Liver (tissue), 8 donors: ENCODE measurements at regions not wholly inside any gene's neighbourhood (a gene's known extent, or its start where the extent isn't known, plus 50 kb on each side); places are given as distances from the start of the nearest gene placed in this dataset.

Experiments used
- DNase-seq: peaks from one replicate; pipeline ENCODE4 v3.0.0-alpha.2; 2017; ENCODE audit warnings: low spot score
- H3K27ac ChIP-seq, 2 donors: one replicate each; pipeline ENCODE4 v1.7.0; 2013; ENCODE audit warnings: inconsistent platforms in 2 of 2, low read length in 2 of 2, control low read depth in 1 of 2, low read depth in 1 of 2, mild to moderate bottlenecking in 1 of 2
- H3K27me3 ChIP-seq, 4 donors: one replicate each; pipeline versions ENCODE4 v1.6.1 to v1.7.0; 2013; ENCODE audit warnings: low read length in 3 of 4, inconsistent platforms in 1 of 4, mild to moderate bottlenecking in 1 of 4, moderate library complexity in 1 of 4; ENCODE audit not compliant: control insufficient read depth in 4 of 4, insufficient read depth in 4 of 4
- H3K36me3 ChIP-seq, 4 donors: one replicate each; pipeline versions ENCODE4 v1.6.1 to v1.7.0; 2013; ENCODE audit warnings: low read length in 3 of 4, mild to moderate bottlenecking in 3 of 4, low read depth in 1 of 4, moderate library complexity in 1 of 4; ENCODE audit not compliant: control insufficient read depth in 4 of 4, insufficient read depth in 3 of 4
- H3K4me1 ChIP-seq, 4 donors: one replicate each; pipeline versions ENCODE4 v1.6.1 to v1.7.0; 2013; ENCODE audit warnings: low read length in 3 of 4, mild to moderate bottlenecking in 3 of 4, moderate library complexity in 1 of 4; ENCODE audit not compliant: control insufficient read depth in 4 of 4, insufficient read depth in 4 of 4
- H3K4me3 ChIP-seq, 3 donors: one replicate each; pipeline versions ENCODE4 v1.6.1 to v1.7.0; 2013; ENCODE audit warnings: low read length in 3 of 3, control low read depth in 1 of 3, low read depth in 1 of 3, mild to moderate bottlenecking in 1 of 3
- H3K9ac ChIP-seq, 2 donors: one replicate each; pipeline ENCODE4 v1.7.0; 2013; ENCODE audit warnings: low read length in 2 of 2, mild to moderate bottlenecking in 2 of 2, moderate library complexity in 2 of 2, control low read depth in 1 of 2, low read depth in 1 of 2
- H3K9me3 ChIP-seq, 4 donors: one replicate each; pipeline versions ENCODE4 v1.6.1 to v1.7.0; 2013; ENCODE audit warnings: low read length in 3 of 4; ENCODE audit not compliant: control insufficient read depth in 4 of 4
- ATF3 ChIP-seq: IDR thresholded peaks from 2 replicates; pipeline ENCODE4 v1.6.1; 2016; ENCODE audit warnings: antibody characterized with exemption
- CTCF ChIP-seq: fragments of 150-350 bp; IDR thresholded peaks from 2 replicates; pipeline ENCODE4 v1.5.1; 2017; ENCODE audit warnings: improper control_type of control experiment, low read depth, low read length; ENCODE audit not compliant: missing input control
- EGR1 ChIP-seq, 2 donors: IDR thresholded peaks; 2 replicates each; pipeline ENCODE4 v1.6.1; 2016 to 2018; ENCODE audit warnings: antibody characterized with exemption in 2 of 2, low read depth in 2 of 2
- FOXA1 ChIP-seq: IDR thresholded peaks from 2 replicates; pipeline ENCODE4 v1.6.1; 2016; ENCODE audit warnings: antibody characterized with exemption
- FOXA2 ChIP-seq: IDR thresholded peaks from 2 replicates; pipeline ENCODE4 v1.6.1; 2016; ENCODE audit warnings: antibody characterized with exemption
- GABPA ChIP-seq, 2 donors: IDR thresholded peaks in 1 of 2; conservative IDR thresholded peaks in 1 of 2; 2 replicates each; pipeline ENCODE4 v1.6.1; 2016; ENCODE audit warnings: antibody characterized with exemption in 2 of 2, mild to moderate bottlenecking in 1 of 2, moderate library complexity in 1 of 2
- HNF4A ChIP-seq, 2 donors: conservative IDR thresholded peaks; 2 replicates each; pipeline ENCODE4 v1.6.1; 2016; ENCODE audit warnings: antibody characterized with exemption in 2 of 2, mild to moderate bottlenecking in 2 of 2
- HNF4G ChIP-seq: IDR thresholded peaks from 2 replicates; pipeline ENCODE4 v1.6.1; 2016; ENCODE audit warnings: antibody characterized with exemption
- JUND ChIP-seq, 2 donors: IDR thresholded peaks; 2 replicates each; pipeline ENCODE4 v1.6.1; 2016; ENCODE audit warnings: antibody characterized with exemption in 2 of 2
- MAX ChIP-seq: IDR thresholded peaks from 2 replicates; pipeline ENCODE4 v1.6.1; 2016; ENCODE audit warnings: antibody characterized with exemption
- NR2F2 ChIP-seq: IDR thresholded peaks from 2 replicates; pipeline ENCODE4 v1.6.1; 2016; ENCODE audit warnings: antibody characterized with exemption
- RAD21 ChIP-seq, 2 donors: IDR thresholded peaks; 2 replicates each; pipeline ENCODE4 v1.6.1; 2016; ENCODE audit warnings: antibody characterized with exemption in 2 of 2, mild to moderate bottlenecking in 2 of 2
- REST ChIP-seq: IDR thresholded peaks from 2 replicates; pipeline ENCODE4 v1.6.1; 2016; ENCODE audit warnings: antibody characterized with exemption, mild to moderate bottlenecking
- RXRA ChIP-seq, 2 donors: IDR thresholded peaks; 2 replicates each; pipeline ENCODE4 v1.6.1; 2017 to 2018; ENCODE audit warnings: antibody characterized with exemption in 2 of 2, mild to moderate bottlenecking in 1 of 2
- SP1 ChIP-seq: IDR thresholded peaks from 2 replicates; pipeline ENCODE4 v1.6.1; 2018; ENCODE audit warnings: antibody characterized with exemption, mild to moderate bottlenecking
- TAF1 ChIP-seq: conservative IDR thresholded peaks from 2 replicates; pipeline ENCODE4 v1.6.1; 2016; ENCODE audit warnings: antibody characterized with exemption, mild to moderate bottlenecking
- YY1 ChIP-seq: IDR thresholded peaks from 2 replicates; pipeline ENCODE4 v1.6.1; 2016; ENCODE audit warnings: antibody characterized with exemption, mild to moderate bottlenecking
- ZBTB33 ChIP-seq: IDR thresholded peaks from 2 replicates; pipeline ENCODE4 v1.6.1; 2016; ENCODE audit warnings: antibody characterized with exemption
- WGBS: extraction: QIAGEN DNeasy Blood & Tissue Kit; methylation state at CpG from one replicate; pipeline ENCODE4 v1.1.7; 2013; 5-methylcytosine and 5-hydroxymethylcytosine counted together
- donor health status: healthy.
- donor health status: healthy.
- donor health status: healthy.
- donor health status: healthy.
- donor health status: healthy.

GRCh38 chr2:160680974-160681373 lies 187.4 kb upstream of the RBMS1 start:
- 92% methylated on average over 2 of the region's 2 CpGs for WGBS

More at GRCh38 chr2:160680974-160681373, 187.4 kb upstream of the RBMS1 start:
- TF ChIP-seq REST = no peak
- no peak for TF ChIP-seq EGR1 (IDR thresholded peaks at IDR 0.05; ENCODE audit: low read depth in 2 of 2)
- TF ChIP-seq HNF4A (conservative IDR thresholded peaks at IDR 0.05) = no peak
- no peak for TF ChIP-seq GABPA (IDR thresholded peaks at IDR 0.05 in 1 of 2, conservative IDR thresholded peaks at IDR 0.05 in 1 of 2)
- TF ChIP-seq FOXA2 = no peak
- TF ChIP-seq RXRA (IDR thresholded peaks at IDR 0.05) = no peak
- TF ChIP-seq HNF4G = no peak
- no peak for TF ChIP-seq ATF3
- TF ChIP-seq RAD21 (IDR thresholded peaks at IDR 0.05) = no peak
- no peak for TF ChIP-seq CTCF
- no peak for TF ChIP-seq FOXA1
- no peak for TF ChIP-seq MAX
- no peak for TF ChIP-seq ZBTB33
- TF ChIP-seq TAF1 = no peak
- no peak for TF ChIP-seq YY1
- TF ChIP-seq JUND (IDR thresholded peaks at IDR 0.05) = no peak
- no peak for TF ChIP-seq NR2F2
- TF ChIP-seq SP1 = no peak
- Histone ChIP-seq H3K27me3 (no peaks in the 10 kb centered on the region), H3K36me3 (no peaks in the 10 kb centered on the region), H3K9me3 (no peaks in the 10 kb centered on the region), H3K4me3 (no peak overlapping the region), H3K9ac (no peak overlapping the region), H3K27ac (no peak overlapping the region), H3K4me1 (no peaks in the 10 kb centered on the region)
- no peak for DNase-seq
